T-helper 1 cell treated with Interleukin-12 subunit alpha and Interleukin-12 subunit beta and Interleukin-4 antibody, amounts not matched to agents 30 ng/mL and 1 ng/mL, for 36 hours (primary cell): ENCODE measurements at regions not wholly inside any gene's neighbourhood (a gene's known extent, or its start where the extent isn't known, plus 50 kb on each side); places are given as distances from the start of the nearest gene placed in this dataset.
"Not testable (repeated sequence)": the region's sequence is repeated elsewhere in the genome, so short reads cannot be mapped to it uniquely, and the experiment has no call there.

Source experiments
- intact Hi-C: fragments of 100-400 bp; cut with micrococcal nuclease; formaldehyde crosslinking; loops from one replicate; pipeline ENCODE4 v1.15.1; 2024

- intact Hi-C loops = no loop called here
These were observed 537.7 kb downstream of the TRAM1L1 start for GRCh38 chr4:116547632-116548031.

GRCh38 chr4:116546759-116547158, 538.6 kb downstream of the TRAM1L1 start:
- intact Hi-C loops = no loop called here

- intact Hi-C loops = no loop called here
These were observed 540.4 kb downstream of the TRAM1L1 start for GRCh38 chr4:116544946-116545345.

DNA sequence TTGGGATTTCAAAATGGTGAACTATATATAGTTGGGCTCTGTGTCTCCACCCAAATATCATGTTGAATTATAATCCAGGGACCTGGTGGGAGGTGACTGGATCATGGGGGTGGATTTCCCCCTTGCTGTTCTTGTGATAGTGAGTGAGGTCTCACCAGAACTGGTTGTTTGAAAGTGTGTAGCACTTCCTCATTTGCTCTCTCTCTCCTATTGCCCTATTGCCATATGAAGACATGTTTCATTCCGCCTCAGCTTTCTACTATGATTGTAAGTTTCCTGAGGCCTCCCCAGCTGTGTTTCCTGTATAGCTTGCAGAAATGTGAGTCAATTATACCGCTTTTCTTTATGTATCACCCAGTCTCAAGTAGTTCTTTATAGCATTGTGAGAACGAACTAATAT, 545.6 kb downstream of the TRAM1L1 start:
- intact Hi-C loops = no loop called here

GRCh38 chr4:116537828-116538227, 547.5 kb downstream of the TRAM1L1 start:
- intact Hi-C loops = no loop called here

GRCh38 chr4:116536024-116536423, 549.4 kb downstream of the TRAM1L1 start:
- intact Hi-C loops = not testable (repeated sequence)

GRCh38 chr4:116531870-116532269, 553.5 kb downstream of the TRAM1L1 start:
- intact Hi-C loops = no loop called here

- intact Hi-C loops = no loop called here
These were observed 554.4 kb downstream of the TRAM1L1 start for GRCh38 chr4:116531026-116531425.

GRCh38 chr4:116530048-116530447, 555.3 kb downstream of the TRAM1L1 start:
- intact Hi-C loops = no loop called here

GRCh38 chr4:116529129-116529528, 556.2 kb downstream of the TRAM1L1 start:
- intact Hi-C loops = no loop called here

GRCh38 chr4:116522922-116523321, 562.5 kb downstream of the TRAM1L1 start:
- intact Hi-C loops = no loop called here

DNA sequence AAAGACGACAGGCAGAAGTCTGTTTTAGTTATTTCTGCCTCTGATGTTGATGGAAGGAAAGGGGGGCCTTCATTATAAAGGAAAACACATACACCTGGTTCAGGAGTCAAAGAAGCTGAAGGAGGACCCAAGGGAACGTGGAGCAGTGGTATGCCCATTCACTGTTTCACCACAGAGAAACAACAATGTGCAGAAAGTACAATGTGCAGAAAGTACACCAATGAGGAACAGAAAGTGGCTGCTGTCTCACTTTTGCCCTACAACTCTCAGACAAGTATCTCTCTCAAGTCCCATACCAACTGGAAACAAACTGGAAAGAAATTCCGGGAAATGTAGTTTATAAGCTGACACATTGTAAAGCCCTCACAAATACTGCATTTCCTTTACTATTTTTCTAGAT, 564.5 kb downstream of the TRAM1L1 start:
- intact Hi-C loops = no loop called here

DNA sequence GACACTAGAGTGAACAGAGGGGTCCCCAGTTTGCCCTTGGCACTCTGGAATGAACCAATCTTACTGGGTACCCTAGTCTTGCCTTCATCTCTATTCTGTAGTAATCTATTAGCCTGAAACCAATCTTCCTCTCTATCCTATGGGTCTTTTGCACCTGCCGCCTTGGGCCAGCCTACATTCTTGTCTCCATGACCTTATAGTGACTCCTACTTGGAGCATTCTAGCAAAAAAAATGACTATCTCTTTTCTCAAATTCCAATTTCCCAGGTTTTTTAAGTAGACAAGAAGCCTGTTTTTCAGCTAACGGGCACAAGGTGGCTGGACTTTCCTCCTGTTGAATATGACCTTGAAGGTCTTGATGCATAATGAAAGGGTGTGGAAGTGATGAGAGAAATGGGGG, 568.7 kb downstream of the TRAM1L1 start:
- intact Hi-C loops = no loop called here

DNA sequence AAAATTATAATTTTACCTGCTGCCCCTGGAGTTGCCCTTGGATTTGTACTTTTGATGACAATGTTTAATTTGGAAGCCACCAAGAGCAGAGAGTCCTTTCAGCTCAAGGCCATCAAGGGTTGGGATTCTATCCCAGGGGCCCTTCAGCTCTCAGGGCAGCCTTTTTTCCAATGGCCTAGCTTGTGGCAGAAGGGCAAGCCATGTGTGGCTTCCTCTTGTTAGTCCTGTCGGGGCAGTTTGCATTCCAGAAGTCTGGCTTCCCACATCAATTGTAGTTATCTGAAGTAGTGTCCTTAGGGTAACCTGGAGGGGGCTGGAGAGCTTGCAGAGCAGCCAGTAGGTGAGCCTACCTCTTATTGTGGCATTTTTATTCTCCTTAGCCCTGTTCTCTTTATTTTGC, 569.4 kb downstream of the TRAM1L1 start:
- intact Hi-C loops = no loop called here

GRCh38 chr4:116512552-116512951, 572.8 kb downstream of the TRAM1L1 start:
- intact Hi-C loops = no loop called here

- intact Hi-C loops = no loop called here
These were observed 583.4 kb downstream of the TRAM1L1 start for GRCh38 chr4:116501954-116502353.

DNA sequence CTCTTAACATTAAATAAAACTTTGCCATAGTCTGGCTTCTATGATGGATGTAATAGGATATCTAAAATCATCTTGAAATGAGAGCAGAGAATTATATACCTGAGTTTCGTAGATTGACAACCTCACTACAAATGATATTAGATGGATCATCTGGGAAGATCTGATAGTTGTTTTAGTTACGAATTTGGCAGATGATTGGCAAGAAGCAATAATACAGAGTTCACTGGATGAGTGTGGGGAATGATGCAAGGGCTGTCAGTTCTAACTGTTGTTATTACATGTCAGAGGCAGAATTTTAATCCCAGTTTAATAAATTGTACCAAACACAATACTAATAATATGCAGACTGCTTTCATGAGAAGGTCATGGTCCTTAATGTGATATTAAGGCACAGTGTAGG, 585.2 kb downstream of the TRAM1L1 start:
- intact Hi-C loops = no loop called here

DNA sequence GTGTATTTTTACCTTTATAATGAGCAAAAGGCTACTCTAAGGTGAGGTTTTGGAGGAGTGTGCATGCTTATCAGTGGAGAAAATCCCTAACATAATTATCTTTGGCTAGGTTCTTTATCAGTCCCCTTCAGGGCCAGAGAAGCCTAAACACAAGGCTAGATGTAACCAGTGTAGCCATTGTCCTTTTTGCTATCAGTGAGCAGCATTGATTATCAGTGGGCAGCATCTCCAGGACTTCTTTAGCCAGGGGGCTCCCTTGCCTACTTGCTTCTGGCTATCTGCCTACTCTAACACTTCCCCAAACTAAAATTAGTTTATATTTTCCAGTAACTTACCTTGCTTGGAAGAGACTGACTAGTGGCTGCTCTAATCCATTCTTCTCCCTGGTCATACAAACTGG, 595.6 kb downstream of the TRAM1L1 start:
- intact Hi-C loops = no loop called here

- intact Hi-C loops = no loop called here
These were observed 599.0 kb downstream of the TRAM1L1 start for GRCh38 chr4:116486401-116486800.

DNA sequence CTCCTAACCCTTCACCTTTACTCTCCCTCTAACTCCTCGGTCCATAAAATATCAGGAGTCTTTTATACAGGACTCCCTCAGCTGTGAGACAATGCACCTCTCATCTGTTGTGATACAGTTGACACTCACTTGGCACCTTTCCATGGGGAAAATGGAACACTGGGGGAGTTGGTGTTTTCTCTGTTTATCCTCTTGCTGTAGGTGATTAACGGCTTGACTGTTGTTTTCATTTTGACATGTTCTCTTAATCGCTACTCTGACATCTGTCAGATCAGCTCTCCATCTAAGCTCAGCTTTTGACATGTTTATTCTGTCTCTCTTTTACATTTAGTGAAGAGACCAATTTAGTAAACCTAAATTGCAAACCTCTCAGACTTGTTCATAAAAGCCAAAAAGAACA, 604.8 kb downstream of the TRAM1L1 start:
- intact Hi-C loops = no loop called here

GRCh38 chr4:116478343-116478742, 607.0 kb downstream of the TRAM1L1 start:
- intact Hi-C loops = no loop called here

- intact Hi-C loops = no loop called here
These were observed 615.8 kb downstream of the TRAM1L1 start for GRCh38 chr4:116469582-116469981.

DNA sequence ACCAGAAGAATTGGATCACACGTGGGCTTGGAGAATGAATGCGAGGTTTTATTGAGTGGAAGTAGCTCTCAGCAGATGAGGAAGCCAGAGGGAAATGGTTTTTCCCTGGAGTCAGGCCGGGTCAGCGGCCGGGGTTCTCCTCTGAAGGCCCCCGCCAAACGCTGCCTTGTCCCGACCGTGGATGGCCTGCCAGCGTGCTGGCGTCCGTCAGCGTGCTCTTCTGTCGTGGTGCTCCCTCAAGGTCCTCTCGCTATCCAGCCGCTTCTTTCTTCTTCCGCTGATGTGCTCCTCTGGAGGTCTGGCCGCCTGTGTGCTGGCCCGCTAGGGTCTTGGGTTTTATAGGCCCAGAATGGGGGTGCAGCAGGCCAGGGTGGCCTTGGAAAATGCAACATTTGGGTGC, 632.2 kb downstream of the TRAM1L1 start:
- intact Hi-C loops = no loop called here

- intact Hi-C loops = no loop called here
These were observed 635.6 kb downstream of the TRAM1L1 start for GRCh38 chr4:116449764-116450163.
